ENCODE measurements at regions not wholly inside any gene's neighbourhood (a gene's known extent, or its start where the extent isn't known, plus 50 kb on each side); places are given as distances from the start of the nearest gene placed in this dataset.

DNA sequence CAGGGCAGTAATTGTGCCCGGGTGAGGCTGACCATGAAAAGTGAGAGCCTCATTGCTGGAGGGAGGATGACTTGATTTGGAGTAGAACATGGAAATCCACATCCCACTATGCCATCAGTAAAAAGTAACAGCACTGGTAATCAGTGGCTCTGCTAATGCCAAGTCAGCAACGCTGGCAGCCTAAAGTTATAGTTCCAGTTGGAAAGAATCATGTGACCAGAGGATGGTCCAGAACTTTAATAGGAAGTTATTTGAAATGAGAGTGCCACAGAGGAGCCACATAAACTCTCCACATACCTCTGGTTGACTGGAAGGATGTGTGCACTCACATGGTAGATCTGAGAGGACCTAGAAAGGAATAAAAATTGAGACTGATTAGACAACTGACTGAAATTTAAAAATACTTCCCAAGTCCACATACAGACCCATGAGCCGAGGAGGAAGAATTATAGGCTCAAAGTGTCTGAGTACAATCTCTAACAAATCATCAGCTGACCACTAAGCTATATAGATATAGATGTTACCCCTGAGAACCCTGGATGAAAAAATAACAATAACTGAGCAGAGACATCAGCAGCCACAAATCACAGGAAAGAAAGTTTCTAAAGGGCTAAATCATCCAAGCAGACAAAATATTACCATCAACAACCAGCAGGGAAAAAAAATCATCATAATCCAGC is 346.8 kb downstream of the STK39 start:
- TF ChIP-seq POLR2A (IDR thresholded peaks at IDR 0.05): no peak
- TF ChIP-seq, protein P1, sequence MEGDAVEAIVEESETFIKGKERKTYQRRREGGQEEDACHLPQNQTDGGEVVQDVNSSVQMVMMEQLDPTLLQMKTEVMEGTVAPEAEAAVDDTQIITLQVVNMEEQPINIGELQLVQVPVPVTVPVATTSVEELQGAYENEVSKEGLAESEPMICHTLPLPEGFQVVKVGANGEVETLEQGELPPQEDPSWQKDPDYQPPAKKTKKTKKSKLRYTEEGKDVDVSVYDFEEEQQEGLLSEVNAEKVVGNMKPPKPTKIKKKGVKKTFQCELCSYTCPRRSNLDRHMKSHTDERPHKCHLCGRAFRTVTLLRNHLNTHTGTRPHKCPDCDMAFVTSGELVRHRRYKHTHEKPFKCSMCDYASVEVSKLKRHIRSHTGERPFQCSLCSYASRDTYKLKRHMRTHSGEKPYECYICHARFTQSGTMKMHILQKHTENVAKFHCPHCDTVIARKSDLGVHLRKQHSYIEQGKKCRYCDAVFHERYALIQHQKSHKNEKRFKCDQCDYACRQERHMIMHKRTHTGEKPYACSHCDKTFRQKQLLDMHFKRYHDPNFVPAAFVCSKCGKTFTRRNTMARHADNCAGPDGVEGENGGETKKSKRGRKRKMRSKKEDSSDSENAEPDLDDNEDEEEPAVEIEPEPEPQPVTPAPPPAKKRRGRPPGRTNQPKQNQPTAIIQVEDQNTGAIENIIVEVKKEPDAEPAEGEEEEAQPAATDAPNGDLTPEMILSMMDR (IDR thresholded peaks at IDR 0.05): no peak
